Spleen (tissue), 7 donors: ENCODE measurements at regions not wholly inside any gene's neighbourhood (a gene's known extent, or its start where the extent isn't known, plus 50 kb on each side); places are given as distances from the start of the nearest gene placed in this dataset.

Experiments used
- CTCF ChIP-seq, 11 experiments: fragments of 200-600 bp in 7 of 11; fragments of 450-650 bp in 4 of 11; sonication (generic) in 4 of 11; IDR thresholded peaks in 8 of 11; conservative IDR thresholded peaks in 3 of 11; 1 replicate in 7 of 11; 2 replicates in 4 of 11; pipeline versions ENCODE4 v1.4.0 to v1.8.0; 2016 to 2021; ENCODE audit warnings: antibody characterized with exemption in 11 of 11, inconsistent platforms in 4 of 11, mild to moderate bottlenecking in 1 of 11
- POLR2A ChIP-seq, 3 donors: fragments of 450-650 bp; IDR thresholded peaks; one replicate each; pipeline ENCODE4 v1.5.1; 2017; ENCODE audit warnings: antibody characterized with exemption in 3 of 3, mild to moderate bottlenecking in 1 of 3
- POLR2AphosphoS5 ChIP-seq, 3 donors: sonication (generic); formaldehyde crosslinking; IDR thresholded peaks; one replicate each; pipeline ENCODE4 v1.5.1; 2017; ENCODE audit warnings: antibody characterized with exemption in 3 of 3
- donor health status: DM: no; HTN: no; CAD: no; lungs with moderate emphysema.
- donor health status: DM: no; HTN: no; CAD: no.
- donor health status: DM: no; HTN: no; CAD: no.

GRCh38 chr3:127056976-127057375 lies 74.1 kb downstream of the PLXNA1 start:
- TF ChIP-seq CTCF (IDR thresholded peaks at IDR 0.05 in 8 of 11, conservative IDR thresholded peaks at IDR 0.05 in 3 of 11) (no peak), POLR2AphosphoS5 (IDR thresholded peaks at IDR 0.05) (no peak), POLR2A (IDR thresholded peaks at IDR 0.05) (no peak)
